Spinal cord (tissue), 9 donors: ENCODE measurements at regions not wholly inside any gene's neighbourhood (a gene's known extent, or its start where the extent isn't known, plus 50 kb on each side); places are given as distances from the start of the nearest gene placed in this dataset.
"Not testable (repeated sequence)": the region's sequence is repeated elsewhere in the genome, so short reads cannot be mapped to it uniquely, and the experiment has no call there.

ENCODE experiments used
- DNase-seq, 6 donors: peaks; one replicate each; pipeline versions ENCODE4 v3.0.0 to v3.0.0-alpha.2; 2013 to 2015; ENCODE audit warnings: low spot score in 6 of 6, low read depth in 4 of 6
- H3K27ac ChIP-seq: one replicate; pipeline ENCODE4 v1.5.1; 2013; ENCODE audit warnings: low read depth, low read length, control low read depth
- H3K27me3 ChIP-seq: one replicate; pipeline ENCODE4 v1.6.1; 2013; ENCODE audit warnings: low read length; ENCODE audit not compliant: control insufficient read depth, insufficient read depth
- H3K36me3 ChIP-seq: one replicate; pipeline ENCODE4 v1.6.1; 2013; ENCODE audit warnings: low read length; ENCODE audit not compliant: control insufficient read depth, insufficient read depth
- H3K4me1 ChIP-seq: one replicate; pipeline ENCODE4 v1.6.1; 2013; ENCODE audit warnings: low read length; ENCODE audit not compliant: control insufficient read depth, insufficient read depth
- H3K4me3 ChIP-seq: one replicate; pipeline ENCODE4 v1.5.1; 2013; ENCODE audit warnings: low read depth, low read length, control low read depth
- H3K9me3 ChIP-seq: one replicate; pipeline ENCODE4 v1.6.1; 2013; ENCODE audit warnings: low read length; ENCODE audit not compliant: control insufficient read depth, insufficient read depth
- WGBS: methylation state at CpG from one replicate; pipeline ENCODE4 v1.1.5; 2013; ENCODE audit warnings: missing lambda C conversion rate; ENCODE audit not compliant: insufficient coverage; 5-methylcytosine and 5-hydroxymethylcytosine counted together
- donor health status: healthy.

DNA sequence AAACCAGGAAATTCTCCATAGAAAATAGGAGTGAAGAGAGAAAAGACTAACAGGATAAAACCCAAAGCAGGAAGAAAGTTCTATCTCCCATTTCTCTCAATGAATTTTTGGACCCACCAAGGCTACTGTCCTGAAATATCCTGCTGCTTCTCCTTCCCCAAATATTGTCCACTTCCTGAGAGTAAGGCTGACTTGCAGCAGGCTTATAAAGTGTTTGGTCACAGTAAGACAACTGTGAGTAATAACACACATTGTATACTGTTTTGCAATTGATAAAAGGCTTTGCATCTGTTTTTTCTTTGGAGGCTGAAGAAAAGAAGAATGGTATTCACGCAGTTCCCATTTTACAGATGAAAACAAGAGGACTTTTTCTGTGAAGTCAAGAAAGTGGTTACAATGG, 52.8 kb downstream of the FOXD4L6 start:
- not testable (repeated sequence) for H3K9me3 ChIP-seq, H3K36me3 ChIP-seq, H3K27ac ChIP-seq, H3K4me1 ChIP-seq, H3K4me3 ChIP-seq, H3K27me3 ChIP-seq, DNase-seq
- WGBS: no CpG with 5 or more reads among the region's 1 CpG

DNA sequence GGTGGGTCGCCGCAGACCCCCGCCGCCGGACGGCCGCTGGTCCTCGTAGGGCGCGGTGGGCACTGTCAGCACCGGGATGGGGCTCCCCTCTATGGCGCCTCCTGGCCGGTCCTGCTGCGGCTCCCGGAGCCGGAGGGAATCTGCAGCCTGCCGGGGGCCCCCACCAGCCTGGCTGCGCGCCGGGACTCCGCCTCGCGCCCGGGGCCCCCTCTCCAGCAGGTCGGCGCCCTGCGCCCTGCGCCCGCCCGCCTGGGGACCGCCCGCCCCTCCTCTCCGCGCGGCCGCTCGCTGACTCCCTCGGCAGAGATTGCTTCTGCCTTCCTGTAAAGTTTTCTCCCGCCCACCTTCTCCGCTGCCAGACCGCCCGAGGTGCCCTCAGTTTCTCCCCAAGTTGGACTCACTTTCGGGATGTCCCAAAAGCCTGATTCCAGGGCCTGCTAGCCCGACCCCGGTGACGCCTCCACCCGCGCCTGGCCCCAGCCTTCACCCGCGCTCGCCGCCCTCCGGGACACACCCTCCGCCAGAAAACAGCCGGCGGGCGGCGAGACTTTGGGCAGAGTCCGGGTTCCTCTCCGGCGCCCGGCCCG, 54.0 kb downstream of the FOXD4L6 start:
- H3K27me3 ChIP-seq, H3K9me3 ChIP-seq, H3K4me1 ChIP-seq, H3K36me3 ChIP-seq, H3K27ac ChIP-seq: not testable (repeated sequence)
- WGBS: 7% methylated on average over 59 of the region's 63 CpGs
- peak in 2 of 6 donors; percentile 15 to 28 for DNase-seq
- peak overlapping the region; percentile 44 for H3K4me3 ChIP-seq

DNA sequence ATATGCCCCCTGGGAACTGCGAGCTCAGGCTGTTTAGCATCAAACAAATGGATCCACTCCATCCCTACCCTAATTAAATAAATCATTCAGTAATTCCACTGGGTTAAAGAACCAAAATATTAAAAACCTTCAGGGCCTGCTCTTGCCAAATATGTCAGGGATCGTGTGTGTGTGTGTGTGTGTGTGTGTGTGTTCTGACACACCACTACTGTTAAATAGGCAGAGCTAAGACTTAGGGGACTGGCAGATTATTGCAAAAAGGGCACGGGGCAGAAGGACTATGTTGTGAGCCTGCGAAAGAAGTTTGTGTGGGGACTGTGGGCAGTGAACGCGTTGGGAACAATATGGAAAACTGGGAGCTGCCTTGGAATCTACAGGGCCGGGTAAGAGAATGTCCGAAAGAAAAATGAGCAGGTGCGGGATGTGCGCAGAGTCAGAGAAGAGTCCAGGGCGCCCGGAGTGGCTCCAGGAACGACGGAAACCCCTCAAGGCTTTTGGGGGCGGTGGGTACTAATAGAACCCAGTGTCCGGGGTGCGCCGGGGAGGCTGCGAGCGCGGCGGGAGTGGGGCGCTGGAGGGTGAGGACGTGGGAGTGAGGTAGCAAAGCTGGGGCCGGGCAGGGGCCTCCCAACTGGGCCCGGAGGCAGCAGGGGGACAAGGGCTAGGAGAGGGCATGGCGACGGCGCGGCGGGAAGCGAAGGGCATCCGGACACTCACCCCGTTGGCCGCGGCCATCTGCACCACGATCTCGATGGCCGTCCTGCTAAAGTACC, 54.8 kb downstream of the FOXD4L6 start:
- H3K4me1 ChIP-seq, H3K36me3 ChIP-seq, DNase-seq, H3K4me3 ChIP-seq, H3K27ac ChIP-seq, H3K9me3 ChIP-seq, H3K27me3 ChIP-seq: not testable (repeated sequence)
- whole genome bisulfite sequencing: 16% methylated on average over 21 of the region's 39 CpGs

DNA sequence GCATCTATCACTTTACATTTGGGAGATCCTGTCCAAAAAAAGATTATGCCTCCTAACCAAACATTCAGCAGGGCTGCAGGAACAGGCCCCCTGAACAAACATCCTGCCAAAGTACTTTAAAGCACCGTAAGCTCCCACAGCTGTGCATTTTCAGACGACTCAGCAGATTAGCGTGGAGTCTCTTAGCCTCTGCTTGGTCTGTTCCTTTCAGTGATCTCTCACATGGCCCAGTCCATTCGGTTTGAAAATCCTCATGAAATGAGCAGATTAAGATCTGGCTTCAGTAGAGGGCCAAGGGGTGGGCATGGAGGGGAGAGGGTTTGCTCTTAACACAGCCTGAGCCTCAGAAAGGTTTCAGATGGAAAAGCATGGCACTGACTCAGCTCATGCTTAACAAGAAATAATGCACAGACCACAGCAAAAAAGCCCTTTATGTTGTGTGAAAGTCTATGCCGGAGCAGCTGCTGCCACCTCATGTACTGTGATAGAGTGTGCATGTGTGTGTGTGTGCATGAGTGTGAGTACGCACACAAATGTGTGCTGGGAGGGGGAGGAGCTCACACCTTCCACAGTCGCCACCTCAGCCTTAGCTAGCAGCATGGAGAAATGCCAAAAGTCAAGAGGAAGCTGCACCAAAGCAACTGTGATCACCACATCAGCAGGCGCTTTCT, 64.2 kb downstream of the FOXD4L6 start:
- not testable (repeated sequence) for H3K27ac ChIP-seq, H3K4me3 ChIP-seq, H3K4me1 ChIP-seq, H3K9me3 ChIP-seq, H3K27me3 ChIP-seq, H3K36me3 ChIP-seq
- 20% methylated on average over 2 of the region's 8 CpGs for WGBS
- peak in 2 of 6 donors; percentile 3 to 18 for DNase-seq

DNA sequence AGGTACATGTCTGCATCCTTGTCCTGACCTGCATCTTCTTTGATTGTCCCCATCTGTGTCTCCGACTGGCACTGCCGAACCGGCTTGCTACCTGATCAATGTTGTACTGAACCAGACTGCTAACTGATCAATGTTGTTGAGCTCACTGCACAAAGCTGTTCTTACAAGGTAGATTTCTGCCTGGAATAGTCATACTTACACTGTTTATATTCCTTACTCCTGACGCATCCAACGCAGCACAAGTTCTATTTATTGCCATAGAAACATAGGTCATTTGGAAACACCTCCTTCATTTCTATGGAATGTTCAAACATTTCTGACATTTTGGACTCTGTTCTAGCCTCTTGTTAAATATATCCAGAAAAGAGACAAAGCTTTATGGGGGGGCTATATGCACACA, 65.2 kb downstream of the FOXD4L6 start:
- DNase-seq, H3K4me3 ChIP-seq, H3K9me3 ChIP-seq, H3K27ac ChIP-seq, H3K4me1 ChIP-seq, H3K36me3 ChIP-seq, H3K27me3 ChIP-seq: not testable (repeated sequence)
- no CpG with 5 or more reads among the region's 5 CpGs for WGBS

DNA sequence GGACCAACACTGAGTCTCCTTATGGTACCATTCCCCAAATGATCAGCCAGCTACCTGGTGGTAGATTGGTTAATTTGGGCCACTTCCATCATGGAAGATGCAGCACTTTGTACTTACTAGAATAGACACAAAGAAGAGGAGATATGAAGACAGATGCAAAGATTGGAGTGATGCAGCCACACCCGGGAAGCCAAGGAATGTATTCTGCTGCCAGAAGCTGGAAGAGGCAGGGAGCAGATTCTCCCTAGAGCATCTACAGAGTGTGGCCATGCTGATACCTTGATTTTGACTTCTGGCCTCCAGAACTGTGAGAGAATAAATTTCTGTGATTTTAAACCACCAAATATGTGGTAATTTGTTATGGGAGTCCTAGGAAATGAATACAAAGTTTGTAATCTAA, 68.9 kb downstream of the FOXD4L6 start:
- not testable (repeated sequence) for H3K4me1 ChIP-seq, H3K27me3 ChIP-seq, H3K9me3 ChIP-seq, DNase-seq, H3K36me3 ChIP-seq, H3K27ac ChIP-seq, H3K4me3 ChIP-seq
- WGBS: no CpG with 5 or more reads among the region's 1 CpG

DNA sequence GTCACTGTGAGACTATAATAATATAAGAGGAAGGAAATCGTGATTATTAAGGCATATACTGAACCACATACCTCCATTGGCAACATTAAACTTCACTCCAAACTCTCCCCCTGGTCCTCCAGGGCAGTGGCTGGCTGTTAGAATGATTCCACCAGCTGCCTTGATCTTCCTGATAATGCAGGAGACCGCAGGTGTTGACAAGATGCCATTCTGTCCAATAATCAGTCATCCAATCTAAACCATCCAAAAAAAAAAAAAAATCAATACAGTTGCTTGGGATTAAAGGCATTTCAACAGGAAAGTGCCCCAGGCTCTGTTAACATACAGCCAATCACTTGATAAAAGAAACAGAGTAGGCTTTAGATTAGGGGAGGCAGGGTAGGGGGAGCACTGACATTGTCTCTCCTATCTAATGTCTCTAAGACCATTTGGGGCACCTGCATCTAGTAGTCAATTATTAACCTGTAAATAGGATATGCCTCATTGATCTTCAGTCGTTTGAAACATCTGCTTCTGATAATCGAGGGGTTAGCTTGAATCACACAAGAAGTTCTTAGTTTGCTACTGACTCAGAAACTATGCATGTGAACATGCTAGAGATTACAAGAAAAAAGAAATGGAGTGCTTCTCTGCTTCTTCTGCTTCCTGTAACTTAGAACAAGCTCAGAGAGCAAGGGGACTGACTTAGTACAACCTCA, 74.7 kb downstream of the FOXD4L6 start:
- H3K27me3 ChIP-seq, DNase-seq, H3K4me1 ChIP-seq, H3K27ac ChIP-seq, H3K36me3 ChIP-seq, H3K9me3 ChIP-seq, H3K4me3 ChIP-seq: not testable (repeated sequence)
- 86% methylated on average over 1 of the region's 4 CpGs for WGBS

DNA sequence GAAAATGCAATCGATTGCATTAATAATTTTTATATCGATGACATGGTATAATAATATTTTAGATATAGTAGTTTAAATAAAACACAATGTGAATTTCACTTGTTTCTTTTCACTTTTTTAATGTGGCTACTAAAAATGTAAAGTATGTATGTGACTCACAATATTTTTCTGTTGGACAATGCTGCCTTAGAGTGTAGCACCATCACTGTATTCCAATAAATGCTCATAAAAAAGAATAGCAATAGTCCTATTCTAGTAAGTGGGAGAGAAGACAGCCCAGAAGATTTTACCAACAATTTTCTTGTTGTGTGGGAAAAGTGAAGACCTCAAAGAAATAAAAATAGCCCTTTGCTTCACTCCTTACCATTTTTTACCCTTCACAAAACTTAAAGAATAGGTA, 79.8 kb downstream of the FOXD4L6 start:
- H3K27ac ChIP-seq, H3K9me3 ChIP-seq, H3K27me3 ChIP-seq, H3K4me3 ChIP-seq, DNase-seq, H3K36me3 ChIP-seq, H3K4me1 ChIP-seq: not testable (repeated sequence)
- no CpG with 5 or more reads among the region's 2 CpGs for WGBS

DNA sequence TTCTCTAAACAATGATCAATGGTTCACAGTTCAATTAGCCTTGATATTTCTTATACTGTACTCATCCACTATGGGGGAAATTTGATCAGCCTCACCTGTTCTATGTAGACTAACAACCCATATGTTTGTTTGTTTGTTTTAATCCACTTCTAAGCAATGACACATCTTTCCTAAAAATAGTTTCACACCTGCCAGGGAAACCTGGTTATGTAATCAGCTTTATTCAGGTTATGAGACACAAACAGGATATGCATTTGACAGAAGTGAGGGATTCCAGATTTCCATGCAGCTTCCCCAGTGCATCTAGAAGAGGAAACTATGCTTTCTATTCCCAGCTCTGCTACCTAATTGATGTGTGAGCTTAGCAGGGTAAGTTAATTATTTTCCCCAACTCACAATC, 80.7 kb downstream of the FOXD4L6 start:
- H3K9me3 ChIP-seq, H3K36me3 ChIP-seq, H3K27me3 ChIP-seq, DNase-seq, H3K4me1 ChIP-seq, H3K27ac ChIP-seq, H3K4me3 ChIP-seq: not testable (repeated sequence)
